Suprapubic skin (tissue), 4 donors: ENCODE measurements at regions not wholly inside any gene's neighbourhood (a gene's known extent, or its start where the extent isn't known, plus 50 kb on each side); places are given as distances from the start of the nearest gene placed in this dataset.

Experiments
- DNase-seq, 2 donors: peaks; one replicate each; pipeline ENCODE4 v3.0.0-alpha.2; 2019; ENCODE audit warnings: low spot score in 2 of 2
- H3K27ac ChIP-seq: fragments of 200-600 bp; sonication (generic); one replicate; pipeline ENCODE4 v1.5.1; 2019
- H3K27me3 ChIP-seq: fragments of 200-600 bp; sonication (generic); one replicate; pipeline ENCODE4 v1.5.1; 2019
- H3K36me3 ChIP-seq: fragments of 200-600 bp; sonication (generic); one replicate; pipeline ENCODE4 v1.5.1; 2019
- H3K4me1 ChIP-seq: fragments of 200-600 bp; sonication (generic); one replicate; pipeline ENCODE4 v1.5.1; 2019
- H3K4me3 ChIP-seq: fragments of 200-600 bp; sonication (generic); one replicate; pipeline ENCODE4 v1.5.1; 2019; ENCODE audit warnings: mild to moderate bottlenecking
- H3K9me3 ChIP-seq: fragments of 200-600 bp; sonication (generic); one replicate; pipeline ENCODE4 v1.5.1; 2019
- CTCF ChIP-seq, 2 donors: fragments of 200-600 bp in 1 of 2; fragments of 450-650 bp in 1 of 2; sonication (generic) in 1 of 2; IDR thresholded peaks; one replicate each; pipeline ENCODE4 v1.5.1; 2016 to 2019; ENCODE audit warnings: antibody characterized with exemption in 2 of 2, mild to moderate bottlenecking in 1 of 2, moderate library complexity in 1 of 2
- EP300 ChIP-seq: sonication (generic); formaldehyde crosslinking; IDR thresholded peaks from one replicate; pipeline ENCODE4 v1.6.1; 2017; ENCODE audit warnings: antibody characterized with exemption
- POLR2A ChIP-seq, 2 donors: fragments of 450-650 bp; IDR thresholded peaks; one replicate each; pipeline ENCODE4 v1.6.1; 2017; ENCODE audit warnings: antibody characterized with exemption in 2 of 2, mild to moderate bottlenecking in 2 of 2, moderate library complexity in 2 of 2
- POLR2AphosphoS5 ChIP-seq, 3 donors: sonication (generic); formaldehyde crosslinking; IDR thresholded peaks; one replicate each; pipeline ENCODE4 v1.6.1; 2017; ENCODE audit warnings: antibody characterized with exemption in 3 of 3
- WGBS: methylation state at CpG from one replicate; pipeline ENCODE4 v1.1.5; 2018; 5-methylcytosine and 5-hydroxymethylcytosine counted together

GRCh38 chr16:6114691-6115090 lies 1017.1 kb upstream of the EEF2KMT start:
- H3K4me1 ChIP-seq, result no peaks in the 10 kb centered on the region
- DNase-seq, result no peak
- H3K36me3 ChIP-seq, result no peaks in the 10 kb centered on the region
- 29% methylated on average over 2 of the region's 2 CpGs for WGBS
- no peak overlapping the region for H3K27ac ChIP-seq
- no peak for TF ChIP-seq CTCF (IDR thresholded peaks at IDR 0.05)
- TF ChIP-seq POLR2AphosphoS5 (IDR thresholded peaks at IDR 0.05), result no peak
- no peak for TF ChIP-seq POLR2A (IDR thresholded peaks at IDR 0.05)
- TF ChIP-seq EP300, result no peak
- no peak overlapping the region for H3K4me3 ChIP-seq
- H3K27me3 ChIP-seq, result no peaks in the 10 kb centered on the region
- peaks cover under 1% of the 10 kb centered on the region for H3K9me3 ChIP-seq

- WGBS, result 46% methylated on average over 6 of the region's 6 CpGs
- Histone ChIP-seq H3K9me3 (no peaks in the 10 kb centered on the region), H3K27me3 (no peaks in the 10 kb centered on the region), H3K4me3 (no peak overlapping the region), H3K4me1 (no peaks in the 10 kb centered on the region), H3K36me3 (no peaks in the 10 kb centered on the region), H3K27ac (no peak overlapping the region)
- TF ChIP-seq CTCF (IDR thresholded peaks at IDR 0.05) (no peak), POLR2A (IDR thresholded peaks at IDR 0.05) (no peak), EP300 (no peak), POLR2AphosphoS5 (IDR thresholded peaks at IDR 0.05) (no peak)
- DNase-seq, result no peak
Measured at GRCh38 chr16:6113749-6114148, 1016.2 kb upstream of the EEF2KMT start.

GRCh38 chr16:6112700-6113099 lies 1015.1 kb upstream of the EEF2KMT start:
- H3K36me3 ChIP-seq, result no peaks in the 10 kb centered on the region
- no peak overlapping the region for H3K27ac ChIP-seq
- TF ChIP-seq EP300, result no peak
- no peak for TF ChIP-seq CTCF (IDR thresholded peaks at IDR 0.05)
- TF ChIP-seq POLR2A (IDR thresholded peaks at IDR 0.05), result no peak
- TF ChIP-seq POLR2AphosphoS5 (IDR thresholded peaks at IDR 0.05), result no peak
- no peaks in the 10 kb centered on the region for H3K9me3 ChIP-seq
- no peaks in the 10 kb centered on the region for H3K4me1 ChIP-seq
- no peak for DNase-seq
- no peaks in the 10 kb centered on the region for H3K27me3 ChIP-seq
- no peak overlapping the region for H3K4me3 ChIP-seq
- 72% methylated on average over 2 of the region's 2 CpGs for WGBS

GRCh38 chr16:6111390-6111789 lies 1013.8 kb upstream of the EEF2KMT start:
- no peaks in the 10 kb centered on the region for H3K36me3 ChIP-seq
- no peak overlapping the region for H3K4me3 ChIP-seq
- no peak for DNase-seq
- H3K9me3 ChIP-seq, result peaks cover 6% of the 10 kb centered on the region
- WGBS, result 96% methylated on average over 1 of the region's 1 CpG
- TF ChIP-seq POLR2AphosphoS5 (IDR thresholded peaks at IDR 0.05), result no peak
- no peak for TF ChIP-seq POLR2A (IDR thresholded peaks at IDR 0.05)
- no peak for TF ChIP-seq CTCF (IDR thresholded peaks at IDR 0.05)
- TF ChIP-seq EP300, result no peak
- no peaks in the 10 kb centered on the region for H3K27me3 ChIP-seq
- no peaks in the 10 kb centered on the region for H3K4me1 ChIP-seq
- H3K27ac ChIP-seq, result no peak overlapping the region

GRCh38 chr16:6110346-6110745 lies 1012.8 kb upstream of the EEF2KMT start:
- no peaks in the 10 kb centered on the region for H3K4me1 ChIP-seq
- no peak for TF ChIP-seq EP300
- no peak for TF ChIP-seq POLR2AphosphoS5 (IDR thresholded peaks at IDR 0.05)
- no peak overlapping the region for H3K4me3 ChIP-seq
- peaks cover 6% of the 10 kb centered on the region for H3K9me3 ChIP-seq
- no peak for DNase-seq
- no peaks in the 10 kb centered on the region for H3K36me3 ChIP-seq
- 91% methylated on average over 3 of the region's 3 CpGs for WGBS
- H3K27ac ChIP-seq, result no peak overlapping the region
- no peaks in the 10 kb centered on the region for H3K27me3 ChIP-seq

- no peak for DNase-seq
- H3K4me1 ChIP-seq, result no peaks in the 10 kb centered on the region
- TF ChIP-seq POLR2A (IDR thresholded peaks at IDR 0.05) (no peak), POLR2AphosphoS5 (IDR thresholded peaks at IDR 0.05) (no peak), CTCF (IDR thresholded peaks at IDR 0.05) (no peak), EP300 (no peak)
- no peak overlapping the region for H3K4me3 ChIP-seq
- no peaks in the 10 kb centered on the region for H3K27me3 ChIP-seq
- no peak overlapping the region for H3K27ac ChIP-seq
- 53% methylated on average over 2 of the region's 2 CpGs for WGBS
- H3K9me3 ChIP-seq, result peaks cover 10% of the 10 kb centered on the region
- no peaks in the 10 kb centered on the region for H3K36me3 ChIP-seq
Measured at GRCh38 chr16:6106061-6106460, 1008.5 kb upstream of the EEF2KMT start.
